RPMI8226 (cell line): ENCODE measurements at regions not wholly inside any gene's neighbourhood (a gene's known extent, or its start where the extent isn't known, plus 50 kb on each side); places are given as distances from the start of the nearest gene placed in this dataset.

Source experiments
- DNase-seq: peaks from one replicate; pipeline ENCODE4 v3.0.0-alpha.2; 2015

- DNase-seq = no peak
Measured at GRCh38 chr1:198042168-198042567, 114.6 kb upstream of the NEK7 start.

GRCh38 chr1:198047913-198048312, 108.9 kb upstream of the NEK7 start:
- no peak for DNase-seq

- no peak for DNase-seq
Measured at GRCh38 chr1:198054510-198054909, 102.3 kb upstream of the NEK7 start.

GRCh38 chr1:198056255-198056654, 100.5 kb upstream of the NEK7 start:
- DNase-seq = no peak

- no peak for DNase-seq
Measured at GRCh38 chr1:198064181-198064580, 92.6 kb upstream of the NEK7 start.

GRCh38 chr1:198068285-198068684, 88.5 kb upstream of the NEK7 start:
- no peak for DNase-seq

GRCh38 chr1:198072177-198072576, 84.6 kb upstream of the NEK7 start:
- no peak for DNase-seq

GRCh38 chr1:198075296-198075695, 81.5 kb upstream of the NEK7 start:
- no peak for DNase-seq

GRCh38 chr1:198079432-198079951, 77.3 kb upstream of the NEK7 start:
- no peak for DNase-seq

- no peak for DNase-seq
Measured at GRCh38 chr1:198082576-198082975, 74.2 kb upstream of the NEK7 start.

- DNase-seq = no peak
Measured at GRCh38 chr1:198083549-198083948, 73.2 kb upstream of the NEK7 start.

- DNase-seq = no peak
Measured at GRCh38 chr1:198084241-198084908, 72.4 kb upstream of the NEK7 start.

GRCh38 chr1:198086051-198086745, 70.6 kb upstream of the NEK7 start:
- no peak for DNase-seq

GRCh38 chr1:198087831-198088230, 69.0 kb upstream of the NEK7 start:
- no peak for DNase-seq

GRCh38 chr1:198088360-198089071, 68.3 kb upstream of the NEK7 start:
- DNase-seq = peak; percentile 28

GRCh38 chr1:198096390-198096789, 60.4 kb upstream of the NEK7 start:
- no peak for DNase-seq

- no peak for DNase-seq
Measured at GRCh38 chr1:198099755-198100154, 57.0 kb upstream of the NEK7 start.

GRCh38 chr1:198101716-198102453, 54.9 kb upstream of the NEK7 start:
- DNase-seq = no peak

GRCh38 chr1:198102454-198102827, 54.4 kb upstream of the NEK7 start:
- no peak for DNase-seq

- no peak for DNase-seq
Measured at GRCh38 chr1:198105185-198105584, 51.6 kb upstream of the NEK7 start.

GRCh38 chr1:198106011-198106410, 50.8 kb upstream of the NEK7 start:
- no peak for DNase-seq
